Fibroblast of villous mesenchyme (primary cell): ENCODE measurements at regions not wholly inside any gene's neighbourhood (a gene's known extent, or its start where the extent isn't known, plus 50 kb on each side); places are given as distances from the start of the nearest gene placed in this dataset.

Source experiments
- DNase-seq: peaks from one replicate; pipeline ENCODE4 v3.0.0-alpha.2; 2010; ENCODE audit warnings: low read depth
- H3K4me3 ChIP-seq: 2 replicates; pipeline ENCODE4 v1.5.1; 2011; ENCODE audit warnings: low read depth, mild to moderate bottlenecking, low read length
- TF ChIP-seq, protein P1 (sequence below): IDR thresholded peaks from 2 replicates; pipeline ENCODE4 v1.5.1; 2012; ENCODE audit warnings: low read depth, mild to moderate bottlenecking, low read length; ENCODE audit not compliant: insufficient read depth

DNA sequence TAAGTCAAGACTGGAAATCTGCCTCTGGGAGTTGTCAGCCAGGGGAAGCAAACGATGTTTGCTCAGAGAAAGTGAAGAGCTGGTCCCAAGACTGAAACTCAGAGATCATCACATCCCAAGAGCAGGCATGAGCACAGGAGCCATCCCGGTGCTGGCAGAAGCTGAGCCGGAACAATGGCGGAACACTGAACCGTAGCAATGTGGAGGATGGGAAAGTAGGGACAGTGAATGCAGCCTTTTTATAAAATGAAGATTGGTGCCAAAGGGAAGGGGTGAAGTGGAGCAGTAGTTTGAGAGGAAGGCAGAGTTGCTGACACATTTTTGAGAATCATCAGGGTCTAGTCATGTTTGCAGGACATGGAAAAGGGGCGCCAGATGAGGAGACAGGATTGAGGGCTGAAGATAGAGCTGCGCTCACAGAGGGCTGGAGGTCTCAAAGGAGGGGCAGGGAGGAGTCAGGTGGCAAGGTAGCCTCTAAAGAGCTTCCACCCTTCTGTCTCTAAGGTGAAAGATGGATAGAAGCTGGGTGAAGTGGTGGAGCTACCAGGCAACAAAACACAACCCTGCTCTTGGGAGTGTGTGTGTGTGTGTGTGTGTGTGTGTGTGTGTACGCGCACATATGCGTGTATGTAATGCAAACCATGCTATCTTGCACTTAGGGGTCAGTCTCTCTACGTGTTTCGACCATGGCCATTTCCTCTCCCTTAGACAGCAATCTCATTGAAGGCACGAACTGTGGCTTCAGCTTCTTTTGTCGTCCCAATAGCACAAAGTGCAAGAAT, 94.3 kb upstream of the IRF2BP2 start:
- TF ChIP-seq, protein P1, sequence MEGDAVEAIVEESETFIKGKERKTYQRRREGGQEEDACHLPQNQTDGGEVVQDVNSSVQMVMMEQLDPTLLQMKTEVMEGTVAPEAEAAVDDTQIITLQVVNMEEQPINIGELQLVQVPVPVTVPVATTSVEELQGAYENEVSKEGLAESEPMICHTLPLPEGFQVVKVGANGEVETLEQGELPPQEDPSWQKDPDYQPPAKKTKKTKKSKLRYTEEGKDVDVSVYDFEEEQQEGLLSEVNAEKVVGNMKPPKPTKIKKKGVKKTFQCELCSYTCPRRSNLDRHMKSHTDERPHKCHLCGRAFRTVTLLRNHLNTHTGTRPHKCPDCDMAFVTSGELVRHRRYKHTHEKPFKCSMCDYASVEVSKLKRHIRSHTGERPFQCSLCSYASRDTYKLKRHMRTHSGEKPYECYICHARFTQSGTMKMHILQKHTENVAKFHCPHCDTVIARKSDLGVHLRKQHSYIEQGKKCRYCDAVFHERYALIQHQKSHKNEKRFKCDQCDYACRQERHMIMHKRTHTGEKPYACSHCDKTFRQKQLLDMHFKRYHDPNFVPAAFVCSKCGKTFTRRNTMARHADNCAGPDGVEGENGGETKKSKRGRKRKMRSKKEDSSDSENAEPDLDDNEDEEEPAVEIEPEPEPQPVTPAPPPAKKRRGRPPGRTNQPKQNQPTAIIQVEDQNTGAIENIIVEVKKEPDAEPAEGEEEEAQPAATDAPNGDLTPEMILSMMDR, result no peak
- DNase-seq, result no peak
- no peak overlapping the region for H3K4me3 ChIP-seq

DNA sequence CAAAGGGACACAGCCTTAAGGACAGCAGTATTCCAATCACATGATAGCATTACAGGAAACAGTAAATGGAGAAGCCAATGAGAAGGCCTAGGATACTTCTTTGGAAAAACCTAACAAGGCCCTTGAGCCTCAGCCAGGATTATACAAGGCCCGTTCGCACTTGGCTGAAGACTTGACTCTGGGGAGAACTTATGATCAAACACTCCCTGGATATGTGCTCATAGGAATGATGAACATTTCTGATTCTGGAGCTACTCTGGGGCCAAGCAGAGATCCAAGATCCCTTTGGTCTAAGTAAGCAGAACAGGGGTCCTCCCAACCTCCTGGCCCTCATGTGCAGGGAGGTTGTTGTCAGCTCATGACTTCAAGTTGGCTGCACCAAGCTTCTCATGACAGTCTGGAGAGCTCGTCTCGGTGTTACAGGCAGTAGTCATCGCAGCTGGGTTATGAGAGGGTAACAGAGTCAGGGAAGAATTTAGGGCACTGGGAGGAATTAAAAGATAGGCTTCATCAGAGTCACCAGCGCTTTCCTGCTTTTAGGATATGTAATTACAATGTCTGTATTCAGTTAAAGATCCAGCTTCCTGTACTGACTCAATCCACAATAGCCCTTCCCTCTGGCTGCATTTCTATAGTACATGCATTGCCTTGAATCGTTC, 92.5 kb upstream of the IRF2BP2 start:
- no peak for DNase-seq
- no peak overlapping the region for H3K4me3 ChIP-seq
- TF ChIP-seq, protein P1, result no peak

DNA sequence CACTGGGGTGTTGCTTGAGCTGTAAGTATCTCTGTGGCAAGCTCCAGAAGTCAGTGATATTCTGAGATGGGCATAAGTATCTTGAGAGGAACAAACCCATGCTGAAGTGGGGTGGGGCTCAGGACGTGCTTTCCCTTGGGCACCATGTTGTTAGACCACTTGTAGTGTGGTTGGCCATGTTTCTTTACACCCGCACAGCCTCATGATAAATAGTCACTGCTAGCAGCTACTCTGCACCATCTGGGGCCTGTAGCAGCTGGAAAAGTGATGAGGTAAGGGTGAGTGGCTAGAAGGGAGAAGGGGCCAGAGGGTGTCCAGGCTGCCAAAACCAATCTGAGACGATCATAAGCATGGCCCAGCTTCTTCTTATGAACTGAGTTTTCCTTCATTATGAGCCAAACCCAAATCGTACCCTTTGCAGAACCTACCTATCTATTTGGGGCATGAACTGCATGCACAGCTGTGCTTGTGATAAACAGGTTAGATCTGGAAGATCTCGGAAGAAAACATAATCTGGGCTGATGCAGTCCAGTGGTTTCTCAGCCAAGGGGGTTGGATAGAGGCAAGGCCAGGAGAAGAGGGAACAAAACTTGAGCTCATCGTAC, 91.9 kb upstream of the IRF2BP2 start:
- no peak for DNase-seq
- H3K4me3 ChIP-seq, result no peak overlapping the region
- TF ChIP-seq, protein P1, result no peak

DNA sequence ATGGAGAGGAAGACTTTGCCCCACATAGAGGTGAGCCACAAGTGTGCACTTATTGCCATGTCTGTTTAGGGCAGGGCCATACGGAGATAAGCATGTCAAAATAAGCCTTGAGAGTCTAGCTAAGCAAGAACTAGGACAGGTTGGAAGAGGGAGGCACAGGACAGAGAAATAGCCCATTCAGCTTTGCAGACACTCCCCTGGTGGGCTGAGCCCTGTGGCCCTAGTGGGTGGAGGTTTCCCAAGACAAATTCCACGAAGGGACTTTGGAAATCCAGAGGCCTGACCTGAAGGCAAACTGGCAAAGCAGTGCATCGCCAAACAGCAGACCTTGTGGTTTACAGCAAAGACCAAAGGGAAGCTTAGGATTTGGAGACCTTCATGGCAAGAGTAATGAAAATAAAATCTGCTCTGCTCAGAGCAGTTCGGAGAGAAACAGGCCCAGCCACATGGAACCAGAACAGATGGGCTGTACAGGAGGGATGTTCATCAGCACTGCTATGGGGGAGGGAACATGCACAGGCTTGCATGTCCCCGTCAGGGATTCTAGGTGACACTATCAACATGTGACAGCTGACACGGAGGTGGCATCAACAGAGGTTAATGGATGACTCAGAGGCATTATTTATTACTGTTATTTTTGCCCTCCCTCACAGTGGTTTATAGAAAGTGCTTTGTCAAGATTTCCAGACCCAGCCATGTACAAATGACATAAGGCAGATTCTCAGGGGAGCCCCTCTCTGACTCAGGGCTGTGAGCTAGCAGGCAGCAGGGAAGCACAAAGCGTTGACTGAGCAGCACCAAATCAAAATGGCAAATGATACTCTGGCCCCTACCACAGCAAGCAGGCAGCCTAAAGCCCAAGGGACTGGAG, 90.1 kb upstream of the IRF2BP2 start:
- H3K4me3 ChIP-seq, result no peak overlapping the region
- DNase-seq, result peak; percentile 85

DNA sequence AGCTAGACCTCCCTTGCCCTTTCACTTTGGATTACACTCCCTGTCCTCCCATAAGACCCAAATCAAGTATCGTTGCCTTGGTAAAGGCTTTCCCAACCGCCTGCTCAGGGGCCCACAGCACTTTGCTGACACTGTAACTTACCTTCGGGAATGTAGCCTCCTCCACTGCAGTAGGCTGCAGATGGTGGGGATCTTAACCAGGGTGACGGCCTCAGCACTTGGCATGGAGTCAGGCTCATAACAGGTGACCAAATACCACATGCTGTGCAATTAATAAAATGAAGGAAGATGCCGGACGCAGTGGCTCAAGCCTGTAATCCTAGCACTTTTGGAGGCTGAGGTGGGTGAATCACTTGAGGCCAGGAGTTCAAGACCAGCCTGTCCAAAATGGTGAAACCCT, 88.7 kb upstream of the IRF2BP2 start:
- no peak for DNase-seq
- TF ChIP-seq, protein P1, result no peak
- no peak overlapping the region for H3K4me3 ChIP-seq

More for the DNA sequence above, 90.1 kb upstream of the IRF2BP2 start:
- TF ChIP-seq, protein P1, result no peak

DNA sequence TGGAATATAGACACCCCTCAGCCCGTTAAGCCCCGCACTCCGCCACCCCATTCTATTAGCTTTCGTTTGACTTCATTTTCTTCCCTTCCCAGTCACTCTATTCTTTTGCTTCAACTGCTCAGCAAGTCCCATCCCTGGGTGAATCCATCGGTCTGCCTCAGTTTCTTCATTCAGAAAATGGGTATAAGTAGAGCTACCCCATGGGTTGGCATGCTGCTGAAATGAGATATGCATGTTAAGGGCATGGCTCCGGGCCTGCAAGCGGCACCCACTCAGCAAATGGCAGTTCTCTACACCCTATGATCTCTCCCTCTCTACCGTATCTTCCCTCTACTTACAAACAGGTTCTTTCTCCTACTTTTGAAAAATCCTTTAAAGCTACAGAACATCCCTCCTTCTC, 87.8 kb upstream of the IRF2BP2 start:
- DNase-seq, result no peak
- TF ChIP-seq, protein P1, result no peak
- H3K4me3 ChIP-seq, result no peak overlapping the region
